H9 (cell line): ENCODE measurements at regions not wholly inside any gene's neighbourhood (a gene's known extent, or its start where the extent isn't known, plus 50 kb on each side); places are given as distances from the start of the nearest gene placed in this dataset.

Experiments used
- DNase-seq: peaks from one replicate; pipeline ENCODE4 v3.0.0-alpha.2; 2017
- H2AFZ ChIP-seq: one replicate; pipeline ENCODE4 v1.6.1; 2013; ENCODE audit warnings: mild to moderate bottlenecking, low read length, control low read depth, moderate library complexity
- H2AK5ac ChIP-seq: 2 replicates; pipeline ENCODE4 v1.6.1; 2013; ENCODE audit warnings: low read length, control low read depth, mixed read lengths; ENCODE audit not compliant: insufficient read length
- H2BK120ac ChIP-seq: one replicate; pipeline ENCODE4 v1.6.1; 2013; ENCODE audit warnings: low read depth, mild to moderate bottlenecking, low read length, control low read depth, inconsistent platforms; ENCODE audit not compliant: poor library complexity, severe bottlenecking
- H2BK12ac ChIP-seq: 2 replicates; pipeline ENCODE4 v1.6.1; 2013; ENCODE audit warnings: low read length, control low read depth, mixed read lengths, low read depth; ENCODE audit not compliant: insufficient read length
- H2BK15ac ChIP-seq: 2 replicates; pipeline ENCODE4 v1.6.1; 2013; ENCODE audit warnings: low read depth, low read length, control low read depth
- H2BK20ac ChIP-seq: one replicate; pipeline ENCODE4 v1.6.1; 2013; ENCODE audit warnings: low read depth, mild to moderate bottlenecking, low read length, control low read depth, inconsistent platforms; ENCODE audit not compliant: poor library complexity, severe bottlenecking
- H2BK5ac ChIP-seq: 2 replicates; pipeline ENCODE4 v1.6.1; 2013; ENCODE audit warnings: low read length, control low read depth, mixed read lengths; ENCODE audit not compliant: insufficient read length
- H3K14ac ChIP-seq: 2 replicates; pipeline ENCODE4 v1.6.1; 2013; ENCODE audit warnings: low read length, control low read depth; ENCODE audit not compliant: insufficient read depth
- H3K18ac ChIP-seq: 2 replicates; pipeline ENCODE4 v1.6.1; 2013; ENCODE audit warnings: low read depth, mild to moderate bottlenecking, mixed read lengths, low read length, control low read depth; ENCODE audit not compliant: insufficient read length
- H3K23ac ChIP-seq: 2 replicates; pipeline ENCODE4 v1.6.1; 2013; ENCODE audit warnings: low read length, control low read depth, mixed read lengths, low read depth; ENCODE audit not compliant: insufficient read length
- H3K23me2 ChIP-seq: 2 replicates; pipeline ENCODE4 v1.6.1; 2013; ENCODE audit warnings: low read depth, mild to moderate bottlenecking, mixed read lengths, low read length, control low read depth; ENCODE audit not compliant: insufficient read length, poor library complexity, severe bottlenecking
- H3K27ac ChIP-seq: 2 replicates; pipeline ENCODE4 v1.5.1; 2013; ENCODE audit warnings: low read length, control low read depth, mixed read lengths, low read depth; ENCODE audit not compliant: insufficient read length
- H3K27me3 ChIP-seq: 2 replicates; pipeline ENCODE4 v1.6.1; 2013; ENCODE audit warnings: low read length, control low read depth, inconsistent platforms; ENCODE audit not compliant: insufficient read depth
- H3K4ac ChIP-seq: 2 replicates; pipeline ENCODE4 v1.6.1; 2013; ENCODE audit warnings: low read depth, mild to moderate bottlenecking, control low read depth, inconsistent platforms, low read length, moderate library complexity
- H3K4me1 ChIP-seq: 2 replicates; pipeline ENCODE4 v1.6.1; 2013; ENCODE audit warnings: low read length, control low read depth, inconsistent platforms; ENCODE audit not compliant: insufficient read depth
- H3K4me2 ChIP-seq: 2 replicates; pipeline ENCODE4 v1.6.1; 2013; ENCODE audit warnings: low read length, control low read depth, mixed read lengths; ENCODE audit not compliant: insufficient read length, insufficient read depth
- H3K56ac ChIP-seq: 2 replicates; pipeline ENCODE4 v1.6.1; 2013; ENCODE audit warnings: low read depth, mild to moderate bottlenecking, mixed read lengths, low read length, control low read depth; ENCODE audit not compliant: insufficient read length
- H3K79me1 ChIP-seq: 2 replicates; pipeline ENCODE4 v1.6.1; 2013; ENCODE audit warnings: low read depth, mild to moderate bottlenecking, moderate library complexity, low read length, control low read depth, inconsistent platforms; ENCODE audit not compliant: insufficient read depth, poor library complexity, severe bottlenecking
- H3K79me2 ChIP-seq: 2 replicates; pipeline ENCODE4 v1.6.1; 2013; ENCODE audit warnings: low read length, control low read depth, inconsistent platforms; ENCODE audit not compliant: insufficient read depth
- H3K9ac ChIP-seq: 2 replicates; pipeline ENCODE4 v1.6.1; 2013; ENCODE audit warnings: low read length, control low read depth, mixed read lengths; ENCODE audit not compliant: insufficient read length; ENCODE audit errors: extremely low read depth
- H3K9me3 ChIP-seq: one replicate; pipeline ENCODE4 v1.6.1; 2013; ENCODE audit warnings: low read depth, low read length, inconsistent platforms; ENCODE audit not compliant: control insufficient read depth
- H3T11ph ChIP-seq: one replicate; pipeline ENCODE4 v1.6.1; 2013; ENCODE audit warnings: mild to moderate bottlenecking, low read length, control low read depth, inconsistent platforms
- H4K20me1 ChIP-seq: one replicate; pipeline ENCODE4 v1.6.1; 2013; ENCODE audit not compliant: control insufficient read depth, insufficient read length, insufficient read depth
- H4K5ac ChIP-seq: 2 replicates; pipeline ENCODE4 v1.6.1; 2013; ENCODE audit warnings: low read depth, mild to moderate bottlenecking, mixed read lengths, low read length, control low read depth; ENCODE audit not compliant: insufficient read length
- H4K8ac ChIP-seq: replicated peaks from 2 replicates; pipeline ENCODE4 v1.6.1; 2013; ENCODE audit warnings: low read length, control low read depth, mixed read lengths, low read depth; ENCODE audit not compliant: insufficient read length
- H4K91ac ChIP-seq: 2 replicates; pipeline ENCODE4 v1.6.1; 2013; ENCODE audit warnings: low read depth, mild to moderate bottlenecking, moderate library complexity, mixed read lengths, low read length, control low read depth; ENCODE audit not compliant: insufficient read length
- H3K27ac Mint-ChIP-seq, 3 experiments: 2 replicates in 2 of 3; 3 replicates in 1 of 3; pipeline ENCODE4 v1.8.0; 2020 to 2021; ENCODE audit warnings: mixed read lengths in 3 of 3, mild to moderate bottlenecking in 1 of 3, moderate library complexity in 1 of 3
- H3K27me3 Mint-ChIP-seq: 2 replicates; pipeline ENCODE4 v1.8.0; 2021; ENCODE audit warnings: low read depth, mild to moderate bottlenecking, moderate library complexity, mixed read lengths
- H3K36me3 Mint-ChIP-seq, 3 experiments: 2 replicates in 2 of 3; 3 replicates in 1 of 3; pipeline ENCODE4 v1.8.0; 2020 to 2021; ENCODE audit warnings: low read depth in 3 of 3, mixed read lengths in 3 of 3; ENCODE audit not compliant: insufficient read depth in 1 of 3
- H3K4me1 Mint-ChIP-seq, 2 experiments: 2 replicates each; pipeline ENCODE4 v1.8.0; 2020; ENCODE audit warnings: mixed read lengths in 2 of 2
- H3K4me3 Mint-ChIP-seq, 2 experiments: 2 replicates in 1 of 2; 3 replicates in 1 of 2; pipeline ENCODE4 v1.8.0; 2020 to 2021; ENCODE audit warnings: mild to moderate bottlenecking in 2 of 2, mixed read lengths in 2 of 2, moderate library complexity in 1 of 2
- H3K9me3 Mint-ChIP-seq, 2 experiments: 2 replicates in 1 of 2; 3 replicates in 1 of 2; pipeline ENCODE4 v1.8.0; 2020; ENCODE audit warnings: mild to moderate bottlenecking in 2 of 2, mixed read lengths in 2 of 2, moderate library complexity in 1 of 2
- WGBS: extraction: QIAGEN DNeasy Blood & Tissue Kit; methylation state at CpG from one replicate; pipeline ENCODE4 v1.1.7; 2013; ENCODE audit warnings: missing lambda C conversion rate, low lambda C conversion rate, mixed read lengths; ENCODE audit not compliant: insufficient read length; ENCODE audit errors: extremely low coverage; 5-methylcytosine and 5-hydroxymethylcytosine counted together
- TF ChIP-seq, protein P1 (sequence below): fragments of 200-600 bp; sonication (generic); conservative IDR thresholded peaks from 3 replicates; pipeline ENCODE4 v1.8.0; 2021; ENCODE audit warnings: antibody characterized with exemption, mild to moderate bottlenecking

DNA sequence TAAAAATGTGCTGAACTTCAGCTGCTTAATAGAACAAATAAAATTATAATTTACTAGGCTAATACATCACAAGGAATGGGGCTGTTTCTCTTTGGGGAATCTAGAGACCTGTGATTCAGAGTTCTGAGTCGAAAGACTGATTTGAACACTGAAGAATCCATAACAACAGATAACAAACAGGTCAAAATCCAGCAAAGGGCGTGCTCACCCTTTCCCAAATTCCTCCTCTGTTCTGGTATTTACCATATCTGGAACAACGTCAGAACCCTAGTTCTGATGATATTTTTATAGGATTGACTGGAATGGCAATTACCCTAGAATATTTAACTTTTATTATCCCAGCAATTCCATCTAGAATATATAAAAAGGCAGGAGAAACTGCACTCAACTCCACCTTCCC lies 66.0 kb upstream of the ITGA6 start:
- peaks cover 3 to 7% of the 10 kb centered on the region in 2 experiments; a peak in 3 of 4 replicates for H3K4me1 Mint-ChIP-seq
- TF ChIP-seq, protein P1, sequence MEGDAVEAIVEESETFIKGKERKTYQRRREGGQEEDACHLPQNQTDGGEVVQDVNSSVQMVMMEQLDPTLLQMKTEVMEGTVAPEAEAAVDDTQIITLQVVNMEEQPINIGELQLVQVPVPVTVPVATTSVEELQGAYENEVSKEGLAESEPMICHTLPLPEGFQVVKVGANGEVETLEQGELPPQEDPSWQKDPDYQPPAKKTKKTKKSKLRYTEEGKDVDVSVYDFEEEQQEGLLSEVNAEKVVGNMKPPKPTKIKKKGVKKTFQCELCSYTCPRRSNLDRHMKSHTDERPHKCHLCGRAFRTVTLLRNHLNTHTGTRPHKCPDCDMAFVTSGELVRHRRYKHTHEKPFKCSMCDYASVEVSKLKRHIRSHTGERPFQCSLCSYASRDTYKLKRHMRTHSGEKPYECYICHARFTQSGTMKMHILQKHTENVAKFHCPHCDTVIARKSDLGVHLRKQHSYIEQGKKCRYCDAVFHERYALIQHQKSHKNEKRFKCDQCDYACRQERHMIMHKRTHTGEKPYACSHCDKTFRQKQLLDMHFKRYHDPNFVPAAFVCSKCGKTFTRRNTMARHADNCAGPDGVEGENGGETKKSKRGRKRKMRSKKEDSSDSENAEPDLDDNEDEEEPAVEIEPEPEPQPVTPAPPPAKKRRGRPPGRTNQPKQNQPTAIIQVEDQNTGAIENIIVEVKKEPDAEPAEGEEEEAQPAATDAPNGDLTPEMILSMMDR = no peak
- WGBS = no CpG with 5 or more reads among the region's 3 CpGs

More for the DNA sequence above, 66.0 kb upstream of the ITGA6 start:
- H2BK5ac ChIP-seq = no peak overlapping the region
- no peaks in the 10 kb centered on the region for H3K79me1 ChIP-seq
- no peaks in the 10 kb centered on the region; the same call in 1 of the 2 replicates for H3K27me3 Mint-ChIP-seq
- H3K27ac ChIP-seq = no peak overlapping the region
- no peak overlapping the region for H4K5ac ChIP-seq
- no peak overlapping the region for H3K4me2 ChIP-seq
- H2BK15ac ChIP-seq = no peak overlapping the region
- H3K27me3 ChIP-seq = no peaks in the 10 kb centered on the region
- no peaks in the 10 kb centered on the region for H3K9me3 Mint-ChIP-seq
- DNase-seq = no peak
- no peaks in the 10 kb centered on the region for H4K20me1 ChIP-seq
- H3K36me3 Mint-ChIP-seq = 0 out of 7 replicates have a peak, but pooled peaks cover 0 to 2% (median 0%) of the 10 kb centered on the region in 3 experiments
- H3K4ac ChIP-seq = no peak overlapping the region
- H3K4me1 ChIP-seq = no peaks in the 10 kb centered on the region; the same call in 1 of the 2 replicates
- H3K9me3 ChIP-seq = no peaks in the 10 kb centered on the region
- no peak overlapping the region for H2BK20ac ChIP-seq
- no peak overlapping the region for H3K4me3 Mint-ChIP-seq
- H2BK120ac ChIP-seq = no peak overlapping the region
- H2BK12ac ChIP-seq = no peak overlapping the region
- no peak overlapping the region for H3K9ac ChIP-seq
- H3K56ac ChIP-seq = no peak overlapping the region
- H3K18ac ChIP-seq = no peak overlapping the region
- H4K8ac ChIP-seq = no peak overlapping the region
- H3K23ac ChIP-seq = no peak overlapping the region
- H2AFZ ChIP-seq = no peak overlapping the region
- H3K79me2 ChIP-seq = no peaks in the 10 kb centered on the region
- no peak overlapping the region for H3T11ph ChIP-seq
- no peak overlapping the region for H3K27ac Mint-ChIP-seq
- no peak overlapping the region for H4K91ac ChIP-seq
- no peaks in the 10 kb centered on the region for H3K23me2 ChIP-seq
- no peak overlapping the region for H2AK5ac ChIP-seq
- H3K14ac ChIP-seq = no peak overlapping the region
